ENCODE measurements at regions not wholly inside any gene's neighbourhood (a gene's known extent, or its start where the extent isn't known, plus 50 kb on each side); places are given as distances from the start of the nearest gene placed in this dataset.
"Not testable (repeated sequence)": the region's sequence is repeated elsewhere in the genome, so short reads cannot be mapped to it uniquely, and the experiment has no call there.

- no peak for TF ChIP-seq POLR2A (IDR thresholded peaks at IDR 0.05)
- no peak for TF ChIP-seq CTCF (IDR thresholded peaks at IDR 0.05)
- intact Hi-C loops (cut with DNase I; ENCODE audit: low total_unique reads): no loop called here
- no peak for DNase-seq (ENCODE audit: low spot score in 2 of 2)
- 54 to 65% methylated on average over 2 of the region's 2 CpGs for WGBS, 2 donors
- no peak overlapping the region for H3K4me3 ChIP-seq (ENCODE audit: low read depth, poor library complexity, severe bottlenecking)
Observed at GRCh38 chr13:76822698-76823267, 63.4 kb downstream of the KCTD12 start.

GRCh38 chr13:76821222-76821621, 65.0 kb downstream of the KCTD12 start:
- H3K4me3 ChIP-seq (ENCODE audit: low read depth, poor library complexity, severe bottlenecking); DNase-seq (ENCODE audit: low spot score in 2 of 2); intact Hi-C loops (cut with DNase I; ENCODE audit: low total_unique reads): not testable (repeated sequence)
- 47 to 85% methylated on average over 1 of the region's 1 CpG for WGBS, 2 donors

GRCh38 chr13:76820759-76821158, 65.4 kb downstream of the KCTD12 start:
- peak in 1 of 2 donors; percentile 64 for DNase-seq (ENCODE audit: low spot score in 2 of 2)
- WGBS, 2 donors: 42 to 61% methylated on average over 4 of the region's 4 CpGs
- intact Hi-C loops (cut with DNase I; ENCODE audit: low total_unique reads): no loop called here

GRCh38 chr13:76816394-76816793, 69.8 kb downstream of the KCTD12 start:
- WGBS, 2 donors: 76 to 91% methylated on average over 5 of the region's 5 CpGs
- intact Hi-C loops (cut with DNase I; ENCODE audit: low total_unique reads): no loop called here
- no peak overlapping the region for H3K4me3 ChIP-seq (ENCODE audit: low read depth, poor library complexity, severe bottlenecking)
- no peak for TF ChIP-seq CTCF (IDR thresholded peaks at IDR 0.05)
- no peak for TF ChIP-seq POLR2A (IDR thresholded peaks at IDR 0.05)
- no peak for DNase-seq (ENCODE audit: low spot score in 2 of 2)

More at GRCh38 chr13:76820759-76821158, 65.4 kb downstream of the KCTD12 start:
- TF ChIP-seq POLR2A (IDR thresholded peaks at IDR 0.05): no peak
- TF ChIP-seq CTCF (IDR thresholded peaks at IDR 0.05): no peak
- no peak overlapping the region for H3K4me3 ChIP-seq (ENCODE audit: low read depth, poor library complexity, severe bottlenecking)

GRCh38 chr13:76815344-76815743, 70.9 kb downstream of the KCTD12 start:
- intact Hi-C loops (cut with DNase I; ENCODE audit: low total_unique reads): no loop called here
- H3K4me3 ChIP-seq (ENCODE audit: low read depth, poor library complexity, severe bottlenecking): no peak overlapping the region
- no peak for TF ChIP-seq POLR2A (IDR thresholded peaks at IDR 0.05)
- TF ChIP-seq CTCF (IDR thresholded peaks at IDR 0.05): no peak
- 26 to 37% methylated on average over 2 of the region's 2 CpGs for WGBS, 2 donors
- no peak for DNase-seq (ENCODE audit: low spot score in 2 of 2)

- intact Hi-C loops (cut with DNase I; ENCODE audit: low total_unique reads): no loop called here
- no peak overlapping the region for H3K4me3 ChIP-seq (ENCODE audit: low read depth, poor library complexity, severe bottlenecking)
- TF ChIP-seq CTCF (IDR thresholded peaks at IDR 0.05): no peak
- TF ChIP-seq POLR2A (IDR thresholded peaks at IDR 0.05): no peak
- no peak for DNase-seq (ENCODE audit: low spot score in 2 of 2)
Observed at GRCh38 chr13:76813891-76814290, 72.3 kb downstream of the KCTD12 start.
